Body of pancreas (tissue), 4 donors: ENCODE measurements at regions not wholly inside any gene's neighbourhood (a gene's known extent, or its start where the extent isn't known, plus 50 kb on each side); places are given as distances from the start of the nearest gene placed in this dataset.

Source experiments
- ATAC-seq: fragments of 150-250 bp; one replicate; pipeline ENCODE4 v1.9.1; 2016
- DNase-seq, 4 donors: peaks; one replicate each; pipeline ENCODE4 v3.0.0-alpha.2; 2019
- H3K27ac ChIP-seq, 4 donors: fragments of 200-600 bp; sonication (generic); 1 replicate in 3 of 4; 2 replicates in 1 of 4; pipeline versions ENCODE4 v1.5.1 to v1.6.1; 2016 to 2019; ENCODE audit warnings: mild to moderate bottlenecking in 1 of 4, mixed read lengths in 1 of 4, moderate library complexity in 1 of 4
- H3K27me3 ChIP-seq, 2 donors: fragments of 200-600 bp; sonication (generic); one replicate each; pipeline ENCODE4 v1.6.0; 2016; ENCODE audit warnings: mild to moderate bottlenecking in 1 of 2
- H3K36me3 ChIP-seq, 2 donors: fragments of 200-600 bp; sonication (generic); replicated peaks in 1 of 2; 2 replicates each; pipeline ENCODE4 v1.5.1; 2016; ENCODE audit warnings: low read depth in 2 of 2; ENCODE audit not compliant: insufficient read depth in 1 of 2
- H3K4me1 ChIP-seq: fragments of 200-600 bp; sonication (generic); one replicate; pipeline ENCODE4 v1.6.0; 2016
- H3K4me3 ChIP-seq, 2 donors: fragments of 200-600 bp; sonication (generic); 1 replicate in 1 of 2; 2 replicates in 1 of 2; pipeline ENCODE4 v1.5.1; 2016 to 2019
- H3K9me3 ChIP-seq, 3 donors: fragments of 200-600 bp; sonication (generic); 1 replicate in 2 of 3; 2 replicates in 1 of 3; pipeline ENCODE4 v1.5.1; 2016
- CTCF ChIP-seq, 7 experiments: fragments of 450-650 bp in 4 of 7; fragments of 200-600 bp in 3 of 7; sonication (generic) in 3 of 7; IDR thresholded peaks; one replicate each; pipeline ENCODE4 v1.5.1; 2016 to 2019; ENCODE audit warnings: antibody characterized with exemption in 7 of 7
- POLR2A ChIP-seq, 3 donors: fragments of 450-650 bp; IDR thresholded peaks; one replicate each; pipeline ENCODE4 v1.6.1; 2016; ENCODE audit warnings: antibody characterized with exemption in 3 of 3, mild to moderate bottlenecking in 2 of 3
- WGBS, 2 donors: methylation state at CpG; one replicate each; pipeline ENCODE4 v1.1.5; 2017; 5-methylcytosine and 5-hydroxymethylcytosine counted together
- intact Hi-C: fragments of 100-400 bp; cut with DNase I; formaldehyde crosslinking; loops from one replicate; pipeline ENCODE4 v1.15.1; 2023

- peaks cover 0 to 13% of the 10 kb centered on the region in 2 donors for H3K27me3 ChIP-seq
- intact Hi-C loops, result loop anchor here (10.0 kb wide), 1 partner anchor 723 kb away; no protein-coding TSS in a partner anchor
- no peaks in the 10 kb centered on the region for H3K9me3 ChIP-seq
- ATAC-seq (no peak), DNase-seq (no peak)
- no peak overlapping the region for H3K4me3 ChIP-seq
- H3K27ac ChIP-seq, result no peak overlapping the region
- no peak for TF ChIP-seq POLR2A (IDR thresholded peaks at IDR 0.05)
- no peak for TF ChIP-seq CTCF (IDR thresholded peaks at IDR 0.05)
- WGBS, 2 donors, result 58 to 61% methylated on average over 11 of the region's 11 CpGs
- H3K36me3 ChIP-seq, result no peaks in the 10 kb centered on the region
- peaks cover 5% of the 10 kb centered on the region for H3K4me1 ChIP-seq
Observed at GRCh38 chr22:49308300-49308699, 519.4 kb downstream of the BRD1 start.

GRCh38 chr22:49307870-49308269 is 519.8 kb downstream of the BRD1 start:
- intact Hi-C loops, result loop anchor here (10.0 kb wide), 1 partner anchor 723 kb away; no protein-coding TSS in a partner anchor
- DNase-seq (peak in 2 of 4 donors; percentile 2 to 5), ATAC-seq (no peak)
- whole genome bisulfite sequencing, 2 donors, result 61 to 62% methylated on average over 16 of the region's 16 CpGs
- H3K9me3 ChIP-seq, result no peaks in the 10 kb centered on the region
- TF ChIP-seq POLR2A (IDR thresholded peaks at IDR 0.05) (no peak), CTCF (IDR thresholded peaks at IDR 0.05) (no peak)
- no peaks in the 10 kb centered on the region for H3K36me3 ChIP-seq
- H3K27ac ChIP-seq, result no peak overlapping the region
- no peak overlapping the region for H3K4me3 ChIP-seq
- peaks cover 5% of the 10 kb centered on the region for H3K4me1 ChIP-seq
- H3K27me3 ChIP-seq, result peaks cover 0 to 13% of the 10 kb centered on the region in 2 donors

GRCh38 chr22:49307481-49307830 is 520.2 kb downstream of the BRD1 start:
- Histone ChIP-seq H3K4me3 (no peak overlapping the region), H3K36me3 (no peaks in the 10 kb centered on the region), H3K27ac (no peak overlapping the region), H3K4me1 (peaks cover 5% of the 10 kb centered on the region), H3K27me3 (peaks cover 0 to 13% of the 10 kb centered on the region in 2 donors), H3K9me3 (no peaks in the 10 kb centered on the region)
- TF ChIP-seq POLR2A (IDR thresholded peaks at IDR 0.05), result no peak
- DNase-seq (peak in 1 of 4 donors; percentile 4), ATAC-seq (no peak)
- WGBS, 2 donors, result 42 to 48% methylated on average over 2 of the region's 2 CpGs
- intact Hi-C loops, result loop anchor here (10.0 kb wide), 1 partner anchor 723 kb away; no protein-coding TSS in a partner anchor

GRCh38 chr22:49306632-49307480 is 520.8 kb downstream of the BRD1 start:
- Histone ChIP-seq H3K27ac (no peak overlapping the region), H3K9me3 (no peaks in the 10 kb centered on the region), H3K36me3 (no peaks in the 10 kb centered on the region), H3K4me3 (no peak overlapping the region), H3K27me3 (peaks cover 0 to 13% of the 10 kb centered on the region in 2 donors), H3K4me1 (peaks cover 5% of the 10 kb centered on the region)
- intact Hi-C loops, result loop anchor here (10.0 kb wide), 1 partner anchor 722 kb away; no protein-coding TSS in a partner anchor
- DNase-seq (peak in 2 of 4 donors; percentile 6), ATAC-seq (no peak)
- WGBS, 2 donors, result 52 to 60% methylated on average over 20 to 31 of the region's 31 CpGs
- TF ChIP-seq CTCF (IDR thresholded peaks at IDR 0.05) (no peak), POLR2A (IDR thresholded peaks at IDR 0.05) (no peak)

GRCh38 chr22:49305966-49306631 is 521.6 kb downstream of the BRD1 start:
- Histone ChIP-seq H3K9me3 (no peaks in the 10 kb centered on the region), H3K4me3 (no peak overlapping the region), H3K27ac (no peak overlapping the region), H3K36me3 (no peaks in the 10 kb centered on the region), H3K27me3 (peaks cover 0 to 13% of the 10 kb centered on the region in 2 donors), H3K4me1 (peaks cover 5% of the 10 kb centered on the region)
- 62 to 65% methylated on average over 18 of the region's 18 CpGs for WGBS, 2 donors
- no peak for TF ChIP-seq CTCF (IDR thresholded peaks at IDR 0.05)
- no peak for TF ChIP-seq POLR2A (IDR thresholded peaks at IDR 0.05)
- DNase-seq, result peak in 2 of 4 donors; percentile 2 to 9
- no peak for ATAC-seq
- intact Hi-C loops, result loop anchor here (10.0 kb wide), 1 partner anchor 721 kb away; no protein-coding TSS in a partner anchor
